SU-DHL-6 (cell line): ENCODE measurements at regions not wholly inside any gene's neighbourhood (a gene's known extent, or its start where the extent isn't known, plus 50 kb on each side); places are given as distances from the start of the nearest gene placed in this dataset.

Source experiments
- H2AFZ ChIP-seq: fragments of 200-600 bp; sonication (generic); 2 replicates; pipeline ENCODE4 v1.6.1; 2014; ENCODE audit warnings: low read depth, mild to moderate bottlenecking, moderate library complexity, mixed read lengths, antibody characterized with exemption, low read length; ENCODE audit not compliant: severe bottlenecking
- H3F3A ChIP-seq: fragments of 200-600 bp; shearing (Covaris generic); 2 replicates; pipeline ENCODE4 v1.6.0; 2016; ENCODE audit warnings: antibody characterized with exemption, mild to moderate bottlenecking; ENCODE audit not compliant: insufficient read depth
- H3K27ac ChIP-seq: fragments of 200-600 bp; sonication (generic); 2 replicates; pipeline ENCODE4 v1.5.1; 2016; ENCODE audit warnings: low read depth, mild to moderate bottlenecking, low read length, moderate library complexity, mixed read lengths
- H3K27me3 ChIP-seq: fragments of 200-600 bp; sonication (generic), shearing (Covaris generic); 2 replicates; pipeline ENCODE4 v1.6.0; 2014; ENCODE audit warnings: mild to moderate bottlenecking, low read length
- H3K36me3 ChIP-seq: fragments of 200-600 bp; sonication (generic); 2 replicates; pipeline ENCODE4 v1.6.1; 2014; ENCODE audit warnings: mild to moderate bottlenecking, low read length, mixed read lengths
- H3K4me2 ChIP-seq: fragments of 300-600, 200-600 bp; shearing (Covaris generic), sonication (generic); 2 replicates; pipeline ENCODE4 v1.6.0; 2014; ENCODE audit warnings: low read length, low read depth, mild to moderate bottlenecking; ENCODE audit not compliant: poor library complexity, severe bottlenecking
- H3K4me3 ChIP-seq: fragments of 200-600 bp; sonication (generic); 2 replicates; pipeline ENCODE4 v1.5.1; 2014; ENCODE audit warnings: antibody characterized with exemption, low read length, mild to moderate bottlenecking, mixed read lengths; ENCODE audit not compliant: insufficient read depth, poor library complexity, severe bottlenecking
- H3K79me2 ChIP-seq: fragments of 200-600 bp; sonication (generic); 2 replicates; pipeline ENCODE4 v1.6.1; 2014; ENCODE audit warnings: mild to moderate bottlenecking, low read length, moderate library complexity; ENCODE audit not compliant: insufficient read depth
- H3K9ac ChIP-seq: fragments of 200-600 bp; sonication (generic); 2 replicates; pipeline ENCODE4 v1.7.0; 2014; ENCODE audit warnings: mild to moderate bottlenecking, low read length
- H3K9me2 ChIP-seq: fragments of 200-600 bp; sonication (generic); replicated peaks from 2 replicates; pipeline ENCODE4 v1.6.1; 2014; ENCODE audit warnings: low read length; ENCODE audit not compliant: insufficient read depth
- H3K9me3 ChIP-seq: fragments of 200-600 bp; sonication (generic); 2 replicates; pipeline ENCODE4 v1.6.1; 2014; ENCODE audit warnings: low read length, mixed read lengths; ENCODE audit not compliant: insufficient read depth
- H4K20me1 ChIP-seq: fragments of 200-600 bp; sonication (generic); 2 replicates; pipeline ENCODE4 v1.6.1; 2014; ENCODE audit warnings: low read depth, mild to moderate bottlenecking, antibody characterized with exemption, low read length, moderate library complexity, mixed read lengths
- EZH2phosphoT487 ChIP-seq: fragments of 200-600 bp; sonication (generic), shearing (Covaris generic); conservative IDR thresholded peaks from 2 replicates; pipeline ENCODE4 v1.6.1; 2018; ENCODE audit warnings: mild to moderate bottlenecking, antibody characterized with exemption, low read length, moderate library complexity, mixed read lengths
- TF ChIP-seq, protein P1 (sequence below): fragments of 200-600 bp; sonication (generic); IDR thresholded peaks from one replicate; pipeline ENCODE4 v1.5.1; 2017; ENCODE audit warnings: antibody characterized with exemption, mild to moderate bottlenecking, low read length, moderate library complexity; ENCODE audit not compliant: insufficient read depth, poor library complexity, severe bottlenecking

DNA sequence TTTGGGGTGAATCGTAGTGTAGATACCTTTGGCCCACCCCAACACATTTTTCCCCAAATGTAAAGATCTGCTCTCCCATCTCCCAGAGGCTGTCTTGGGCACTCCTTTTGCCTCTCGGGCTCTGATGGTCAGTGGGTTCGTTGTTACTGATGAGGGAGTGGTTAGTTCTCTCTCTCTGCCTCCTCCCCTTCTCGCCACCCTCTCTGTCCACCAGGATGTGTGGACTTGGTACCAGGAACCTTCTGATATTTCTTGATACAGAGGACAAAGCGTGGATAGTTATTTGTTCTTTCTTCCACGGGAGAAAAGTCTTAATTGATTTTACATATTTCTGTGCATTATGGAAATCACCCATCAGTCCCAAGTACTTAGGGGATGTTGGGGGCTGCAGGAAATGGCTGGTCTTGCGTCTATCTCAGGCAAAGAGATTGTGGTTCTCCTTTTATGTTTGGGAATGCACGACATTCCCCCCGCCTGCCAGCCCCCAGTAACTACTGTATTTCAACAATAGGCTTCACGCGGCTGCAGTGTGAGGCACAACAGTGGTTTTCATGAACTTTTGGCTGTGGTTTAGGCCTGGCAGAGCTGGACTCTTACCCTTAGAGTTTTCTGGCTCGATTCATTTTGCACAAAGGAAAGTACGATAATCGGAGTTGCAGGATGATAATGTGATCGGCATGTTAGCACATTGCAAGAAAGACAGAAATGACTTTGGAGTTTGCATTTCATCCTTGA is 79.0 kb upstream of the ZNF536 start:
- Histone ChIP-seq H3K4me3 (no peak overlapping the region), H3K27ac (no peak overlapping the region), H3K4me2 (no peak overlapping the region), H3K79me2 (no peaks in the 10 kb centered on the region), H4K20me1 (no peaks in the 10 kb centered on the region), H3K27me3 (no peaks in the 10 kb centered on the region), H3K9me3 (no peaks in the 10 kb centered on the region), H3K9ac (no peak overlapping the region), H3F3A (no peaks in the 10 kb centered on the region), H3K36me3 (no peaks in the 10 kb centered on the region), H2AFZ (no peak overlapping the region), H3K9me2 (no peaks in the 10 kb centered on the region)
- TF ChIP-seq, protein P1, sequence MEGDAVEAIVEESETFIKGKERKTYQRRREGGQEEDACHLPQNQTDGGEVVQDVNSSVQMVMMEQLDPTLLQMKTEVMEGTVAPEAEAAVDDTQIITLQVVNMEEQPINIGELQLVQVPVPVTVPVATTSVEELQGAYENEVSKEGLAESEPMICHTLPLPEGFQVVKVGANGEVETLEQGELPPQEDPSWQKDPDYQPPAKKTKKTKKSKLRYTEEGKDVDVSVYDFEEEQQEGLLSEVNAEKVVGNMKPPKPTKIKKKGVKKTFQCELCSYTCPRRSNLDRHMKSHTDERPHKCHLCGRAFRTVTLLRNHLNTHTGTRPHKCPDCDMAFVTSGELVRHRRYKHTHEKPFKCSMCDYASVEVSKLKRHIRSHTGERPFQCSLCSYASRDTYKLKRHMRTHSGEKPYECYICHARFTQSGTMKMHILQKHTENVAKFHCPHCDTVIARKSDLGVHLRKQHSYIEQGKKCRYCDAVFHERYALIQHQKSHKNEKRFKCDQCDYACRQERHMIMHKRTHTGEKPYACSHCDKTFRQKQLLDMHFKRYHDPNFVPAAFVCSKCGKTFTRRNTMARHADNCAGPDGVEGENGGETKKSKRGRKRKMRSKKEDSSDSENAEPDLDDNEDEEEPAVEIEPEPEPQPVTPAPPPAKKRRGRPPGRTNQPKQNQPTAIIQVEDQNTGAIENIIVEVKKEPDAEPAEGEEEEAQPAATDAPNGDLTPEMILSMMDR: no peak
- TF ChIP-seq EZH2phosphoT487: no peak

GRCh38 chr19:30297969-30298368 is 74.2 kb upstream of the ZNF536 start:
- Histone ChIP-seq H3K4me3 (no peak overlapping the region), H3K9me2 (no peaks in the 10 kb centered on the region), H3K79me2 (no peaks in the 10 kb centered on the region), H3K27ac (no peak overlapping the region), H3K36me3 (no peaks in the 10 kb centered on the region), H3K4me2 (no peak overlapping the region), H3K9me3 (no peaks in the 10 kb centered on the region), H3K9ac (no peak overlapping the region), H4K20me1 (no peaks in the 10 kb centered on the region), H3K27me3 (no peaks in the 10 kb centered on the region), H2AFZ (no peak overlapping the region), H3F3A (no peaks in the 10 kb centered on the region)
- TF ChIP-seq, protein P1: no peak
- no peak for TF ChIP-seq EZH2phosphoT487

DNA sequence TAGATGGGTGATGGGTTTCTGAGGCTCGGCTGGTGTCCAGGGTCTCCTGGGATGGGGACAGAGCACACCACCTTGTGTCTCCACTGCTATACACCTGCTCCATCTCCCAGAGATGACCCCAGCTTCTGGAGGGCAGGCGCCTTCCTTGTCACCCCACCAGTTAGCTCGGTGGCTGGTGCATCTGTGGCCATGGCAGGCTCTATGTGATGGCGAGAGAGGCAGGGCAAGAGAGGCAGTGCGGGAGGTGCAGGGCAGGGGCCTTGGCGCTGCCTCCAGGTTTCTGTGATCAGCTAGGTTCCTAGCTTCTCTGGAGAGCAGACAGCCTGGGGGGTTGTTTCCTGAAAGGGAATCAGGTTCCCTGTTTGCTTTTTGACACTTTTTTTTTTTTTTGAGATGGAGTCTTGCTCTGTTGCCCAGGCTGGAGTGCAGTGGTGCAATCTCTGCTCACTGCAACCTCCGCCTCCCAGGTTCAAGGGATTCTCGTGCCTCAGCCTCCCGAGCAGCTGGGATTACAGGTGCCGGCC is 69.0 kb upstream of the ZNF536 start:
- H3F3A ChIP-seq: no peaks in the 10 kb centered on the region
- no peaks in the 10 kb centered on the region for H4K20me1 ChIP-seq
- no peak overlapping the region for H3K27ac ChIP-seq
- H3K79me2 ChIP-seq: no peaks in the 10 kb centered on the region
- no peaks in the 10 kb centered on the region for H3K9me2 ChIP-seq
- TF ChIP-seq EZH2phosphoT487: no peak
- TF ChIP-seq, protein P1: no peak
- H3K4me2 ChIP-seq: no peak overlapping the region
- no peaks in the 10 kb centered on the region for H3K9me3 ChIP-seq
- no peak overlapping the region for H3K9ac ChIP-seq
- no peaks in the 10 kb centered on the region for H3K36me3 ChIP-seq
- no peak overlapping the region for H3K4me3 ChIP-seq
- no peaks in the 10 kb centered on the region for H3K27me3 ChIP-seq
- H2AFZ ChIP-seq: no peak overlapping the region
